ENCODE measurements at regions not wholly inside any gene's neighbourhood (a gene's known extent, or its start where the extent isn't known, plus 50 kb on each side); places are given as distances from the start of the nearest gene placed in this dataset.

DNA sequence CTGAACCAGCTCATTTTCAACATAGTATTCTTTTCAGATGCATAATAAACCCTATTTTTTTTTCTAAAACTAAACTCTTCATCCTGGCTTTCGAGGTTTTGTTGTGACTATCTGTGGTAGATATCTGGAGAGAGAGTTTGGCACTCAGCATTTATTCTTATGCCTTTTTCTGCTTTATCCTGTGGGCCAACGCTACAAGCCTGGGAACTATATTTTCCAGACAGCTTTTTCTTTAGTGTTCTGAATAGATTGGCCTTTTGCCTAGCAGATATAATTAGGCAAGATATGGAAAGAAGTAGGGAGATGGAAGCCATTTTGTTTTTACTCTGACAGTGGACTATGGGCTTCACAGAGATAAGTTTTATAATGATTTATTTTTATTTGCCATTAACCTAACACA, 486.7 kb downstream of the TMEM232 start:
- TF ChIP-seq POLR2AphosphoS5 (IDR thresholded peaks at IDR 0.05; ENCODE audit: low read depth, low read length) (no peak), SIN3A (IDR thresholded peaks at IDR 0.05; ENCODE audit: borderline replicate concordance, insufficient read depth, low read depth, low read length) (no peak), TCF7L2 (IDR thresholded peaks at IDR 0.05; ENCODE audit: low read depth, low read length) (no peak)
- TF ChIP-seq, protein P1, sequence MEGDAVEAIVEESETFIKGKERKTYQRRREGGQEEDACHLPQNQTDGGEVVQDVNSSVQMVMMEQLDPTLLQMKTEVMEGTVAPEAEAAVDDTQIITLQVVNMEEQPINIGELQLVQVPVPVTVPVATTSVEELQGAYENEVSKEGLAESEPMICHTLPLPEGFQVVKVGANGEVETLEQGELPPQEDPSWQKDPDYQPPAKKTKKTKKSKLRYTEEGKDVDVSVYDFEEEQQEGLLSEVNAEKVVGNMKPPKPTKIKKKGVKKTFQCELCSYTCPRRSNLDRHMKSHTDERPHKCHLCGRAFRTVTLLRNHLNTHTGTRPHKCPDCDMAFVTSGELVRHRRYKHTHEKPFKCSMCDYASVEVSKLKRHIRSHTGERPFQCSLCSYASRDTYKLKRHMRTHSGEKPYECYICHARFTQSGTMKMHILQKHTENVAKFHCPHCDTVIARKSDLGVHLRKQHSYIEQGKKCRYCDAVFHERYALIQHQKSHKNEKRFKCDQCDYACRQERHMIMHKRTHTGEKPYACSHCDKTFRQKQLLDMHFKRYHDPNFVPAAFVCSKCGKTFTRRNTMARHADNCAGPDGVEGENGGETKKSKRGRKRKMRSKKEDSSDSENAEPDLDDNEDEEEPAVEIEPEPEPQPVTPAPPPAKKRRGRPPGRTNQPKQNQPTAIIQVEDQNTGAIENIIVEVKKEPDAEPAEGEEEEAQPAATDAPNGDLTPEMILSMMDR (IDR thresholded peaks at IDR 0.05) = no peak
- TF ChIP-seq, protein P2, sequence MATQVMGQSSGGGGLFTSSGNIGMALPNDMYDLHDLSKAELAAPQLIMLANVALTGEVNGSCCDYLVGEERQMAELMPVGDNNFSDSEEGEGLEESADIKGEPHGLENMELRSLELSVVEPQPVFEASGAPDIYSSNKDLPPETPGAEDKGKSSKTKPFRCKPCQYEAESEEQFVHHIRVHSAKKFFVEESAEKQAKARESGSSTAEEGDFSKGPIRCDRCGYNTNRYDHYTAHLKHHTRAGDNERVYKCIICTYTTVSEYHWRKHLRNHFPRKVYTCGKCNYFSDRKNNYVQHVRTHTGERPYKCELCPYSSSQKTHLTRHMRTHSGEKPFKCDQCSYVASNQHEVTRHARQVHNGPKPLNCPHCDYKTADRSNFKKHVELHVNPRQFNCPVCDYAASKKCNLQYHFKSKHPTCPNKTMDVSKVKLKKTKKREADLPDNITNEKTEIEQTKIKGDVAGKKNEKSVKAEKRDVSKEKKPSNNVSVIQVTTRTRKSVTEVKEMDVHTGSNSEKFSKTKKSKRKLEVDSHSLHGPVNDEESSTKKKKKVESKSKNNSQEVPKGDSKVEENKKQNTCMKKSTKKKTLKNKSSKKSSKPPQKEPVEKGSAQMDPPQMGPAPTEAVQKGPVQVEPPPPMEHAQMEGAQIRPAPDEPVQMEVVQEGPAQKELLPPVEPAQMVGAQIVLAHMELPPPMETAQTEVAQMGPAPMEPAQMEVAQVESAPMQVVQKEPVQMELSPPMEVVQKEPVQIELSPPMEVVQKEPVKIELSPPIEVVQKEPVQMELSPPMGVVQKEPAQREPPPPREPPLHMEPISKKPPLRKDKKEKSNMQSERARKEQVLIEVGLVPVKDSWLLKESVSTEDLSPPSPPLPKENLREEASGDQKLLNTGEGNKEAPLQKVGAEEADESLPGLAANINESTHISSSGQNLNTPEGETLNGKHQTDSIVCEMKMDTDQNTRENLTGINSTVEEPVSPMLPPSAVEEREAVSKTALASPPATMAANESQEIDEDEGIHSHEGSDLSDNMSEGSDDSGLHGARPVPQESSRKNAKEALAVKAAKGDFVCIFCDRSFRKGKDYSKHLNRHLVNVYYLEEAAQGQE (IDR thresholded peaks at IDR 0.05; ENCODE audit: insufficient read depth in 1 of 2, low read depth in 2 of 2, low read length in 1 of 2) = no peak

Data from Panc1 (cell line).